Ramos (cell line): ENCODE measurements at regions not wholly inside any gene's neighbourhood (a gene's known extent, or its start where the extent isn't known, plus 50 kb on each side); places are given as distances from the start of the nearest gene placed in this dataset.
"Not testable (repeated sequence)": the region's sequence is repeated elsewhere in the genome, so short reads cannot be mapped to it uniquely, and the experiment has no call there.

Experiments
- in situ Hi-C: fragments of 300-500 bp; cut with MboI; formaldehyde crosslinking; loops from one replicate; pipeline ENCODE4 v1.14.3; 2022; ENCODE audit warnings: low sequenced_read_pairs; ENCODE audit not compliant: unreplicated experiment

GRCh38 chr4:77434299-77435092 is 171.1 kb upstream of the CXCL13 start:
- in situ Hi-C loops = no loop called here

DNA sequence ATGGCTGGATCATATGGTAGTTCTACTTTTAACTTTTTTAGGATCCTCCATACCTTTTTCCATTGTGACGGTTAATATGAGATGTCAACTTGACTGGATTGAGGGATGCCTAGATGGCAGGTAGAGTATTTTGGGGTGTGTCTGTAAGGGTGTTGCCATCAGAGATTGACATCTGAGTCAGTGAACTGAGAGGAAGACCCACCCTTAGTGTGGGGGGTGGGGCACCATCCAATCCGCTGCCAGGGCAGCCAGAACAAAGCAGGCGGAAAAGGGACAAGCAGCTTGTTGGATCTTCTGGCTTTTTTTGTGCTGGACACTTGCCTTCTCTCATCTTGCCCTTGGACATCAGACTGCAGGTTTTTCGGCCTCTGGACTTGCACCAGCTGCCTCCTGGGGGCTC is 168.5 kb upstream of the CXCL13 start:
- in situ Hi-C loops = no loop called here

DNA sequence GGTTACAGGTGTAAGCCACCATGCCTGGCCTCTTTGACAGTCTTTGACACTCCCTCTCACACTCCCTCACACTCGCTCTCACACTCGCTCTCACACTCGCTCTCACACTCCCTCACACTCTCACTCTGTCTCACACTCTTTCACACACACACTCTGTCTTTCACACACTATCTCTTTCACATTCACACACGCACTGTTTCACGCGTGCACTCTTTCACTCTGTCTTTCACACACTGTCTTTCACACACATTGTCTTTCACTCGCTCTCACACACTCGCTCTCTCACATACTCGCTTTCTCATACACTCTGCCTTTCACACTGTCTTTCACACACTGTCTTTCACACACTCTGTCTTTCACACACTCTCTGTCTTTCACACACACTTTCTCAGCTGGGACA is 167.1 kb upstream of the CXCL13 start:
- in situ Hi-C loops = no loop called here

GRCh38 chr4:77443941-77444340 is 161.7 kb upstream of the CXCL13 start:
- in situ Hi-C loops = no loop called here

DNA sequence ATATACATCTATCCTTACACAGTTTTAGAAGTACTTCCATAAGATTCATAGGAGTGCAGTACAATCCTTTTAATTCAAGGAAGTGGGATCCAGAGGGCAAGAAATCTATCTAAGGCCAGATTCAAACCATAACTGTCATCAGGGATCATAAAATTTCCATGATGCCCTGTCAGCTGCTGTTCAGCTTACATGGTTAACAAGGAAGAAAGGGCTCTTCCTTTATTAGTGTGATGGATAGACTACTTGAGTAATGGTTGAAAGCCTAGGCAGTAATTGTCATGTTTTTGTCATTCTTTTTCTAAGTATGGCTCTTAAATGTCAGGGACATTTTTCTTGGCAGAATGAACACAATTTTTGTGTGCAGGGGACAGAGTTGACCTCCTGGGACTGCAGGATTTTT is 159.8 kb upstream of the CXCL13 start:
- in situ Hi-C loops = no loop called here

DNA sequence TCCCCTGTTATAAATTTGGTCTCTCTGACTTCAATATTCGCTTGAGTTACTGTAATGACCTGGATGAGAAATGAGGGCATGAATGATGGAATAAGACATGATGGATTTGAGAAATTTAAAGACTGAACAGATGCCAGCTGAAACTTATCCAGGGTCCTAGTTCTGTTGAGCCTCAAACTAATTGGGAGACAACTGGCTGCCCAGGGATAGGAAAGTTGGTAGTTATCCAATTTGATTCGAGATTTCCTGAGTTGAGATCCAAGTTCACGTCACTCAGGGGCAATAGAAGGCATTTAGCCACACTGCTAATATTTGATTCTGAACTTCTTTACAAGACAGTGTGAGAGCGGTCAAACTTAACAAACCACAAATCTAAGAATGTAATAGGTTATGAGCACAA is 159.0 kb upstream of the CXCL13 start:
- in situ Hi-C loops = no loop called here

DNA sequence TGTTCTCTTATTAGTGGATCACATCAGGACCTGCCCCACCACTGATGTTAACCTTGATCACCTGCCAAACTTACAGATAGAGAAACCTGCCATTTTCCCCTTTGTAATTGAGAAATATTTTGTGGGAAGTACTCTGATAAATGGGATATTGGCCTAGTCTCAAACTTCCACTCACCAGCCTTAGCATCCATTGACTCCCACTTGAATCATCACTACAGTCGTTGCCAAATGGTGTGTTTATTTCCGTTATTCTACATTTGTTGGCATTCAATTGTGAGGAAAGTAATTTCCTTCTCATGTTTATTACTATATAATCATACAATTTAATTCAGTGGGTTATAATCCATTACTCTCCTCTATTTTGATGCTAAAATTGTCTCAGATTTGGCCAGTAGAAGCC is 156.4 kb upstream of the CXCL13 start:
- in situ Hi-C loops = no loop called here

GRCh38 chr4:77450006-77450405 is 155.6 kb upstream of the CXCL13 start:
- in situ Hi-C loops = no loop called here

DNA sequence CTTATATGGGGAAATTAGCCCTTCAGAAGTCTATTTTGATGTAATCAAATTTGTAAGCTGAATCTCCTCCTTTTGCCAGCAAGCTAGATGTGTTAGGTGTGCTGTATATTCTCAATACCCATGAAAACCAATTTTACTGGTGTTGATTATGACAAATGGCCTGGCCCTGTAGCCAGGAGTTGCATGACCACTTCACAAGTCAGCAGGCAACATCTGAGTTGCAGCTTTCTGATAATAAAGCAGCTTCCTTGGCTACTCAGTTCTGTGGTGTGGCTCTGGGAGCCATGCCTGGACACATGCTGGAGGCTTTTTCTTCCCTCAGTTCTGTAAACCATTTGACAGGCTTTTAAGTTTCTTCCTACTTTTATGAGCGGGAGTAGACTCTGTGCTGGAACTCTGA is 154.1 kb upstream of the CXCL13 start:
- in situ Hi-C loops = no loop called here

GRCh38 chr4:77452117-77452516 is 153.5 kb upstream of the CXCL13 start:
- in situ Hi-C loops = not testable (repeated sequence)

DNA sequence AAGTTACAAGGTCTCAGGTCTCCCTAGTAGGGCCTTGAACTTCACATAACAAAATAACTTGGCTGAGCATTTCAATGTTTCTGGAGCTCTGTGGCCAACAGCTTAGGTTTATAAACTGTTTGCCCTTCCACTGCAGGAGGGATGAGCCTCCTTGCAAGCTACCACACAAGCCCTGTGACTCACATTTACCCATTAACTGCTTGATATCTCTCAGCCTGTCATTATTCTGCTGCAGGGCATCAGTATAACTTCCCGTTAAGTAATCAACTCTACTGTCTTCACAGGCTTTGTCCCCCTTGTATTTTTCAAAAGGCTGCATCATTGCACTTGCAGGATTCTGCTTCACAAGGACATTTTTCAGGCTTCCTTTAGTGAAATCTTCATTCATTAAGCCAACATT is 151.7 kb upstream of the CXCL13 start:
- in situ Hi-C loops = no loop called here

- in situ Hi-C loops = no loop called here
These were observed 150.8 kb upstream of the CXCL13 start for GRCh38 chr4:77454858-77455257.

DNA sequence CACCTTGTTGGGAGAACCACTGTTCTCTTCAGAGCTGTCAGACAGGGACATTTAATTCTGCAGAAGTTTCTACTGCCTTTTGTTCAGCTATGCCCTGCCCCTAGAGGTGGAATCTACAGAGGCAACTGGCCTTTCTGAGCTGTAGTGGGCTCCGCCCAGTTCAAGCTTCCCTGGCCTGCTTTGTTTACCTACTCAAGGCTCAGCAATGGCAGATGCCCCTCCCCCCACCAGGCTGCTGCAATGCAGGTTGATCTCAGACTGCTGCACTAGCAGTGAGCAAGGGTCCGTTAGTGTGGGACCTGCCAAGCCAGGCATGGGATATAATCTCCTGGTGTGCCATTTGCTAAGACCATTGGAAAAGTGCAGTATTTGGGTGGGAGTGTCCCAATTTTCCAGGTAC is 141.5 kb upstream of the CXCL13 start:
- in situ Hi-C loops = not testable (repeated sequence)

- in situ Hi-C loops = no loop called here
These were observed 140.3 kb upstream of the CXCL13 start for GRCh38 chr4:77465271-77465670.

DNA sequence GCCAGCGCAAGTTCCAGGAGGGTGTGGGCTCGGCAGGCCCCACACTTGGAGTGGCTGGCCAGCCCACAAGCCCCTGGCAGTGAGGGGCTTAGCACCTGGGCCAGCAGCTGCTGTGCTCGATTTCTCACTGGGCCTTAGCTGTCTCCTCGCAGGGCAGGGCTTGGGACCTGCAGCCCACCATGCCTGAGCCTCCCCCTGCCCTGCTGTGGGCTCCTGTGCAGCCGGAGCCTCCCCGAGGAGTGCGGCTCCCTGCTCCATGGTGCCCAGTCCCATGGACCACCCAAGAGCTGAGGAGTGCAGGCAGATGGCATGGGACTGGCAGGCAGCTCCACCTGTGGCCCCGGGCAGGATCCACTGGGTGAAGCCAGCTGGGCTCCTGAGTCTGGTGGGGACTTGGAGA is 139.2 kb upstream of the CXCL13 start:
- in situ Hi-C loops = no loop called here

DNA sequence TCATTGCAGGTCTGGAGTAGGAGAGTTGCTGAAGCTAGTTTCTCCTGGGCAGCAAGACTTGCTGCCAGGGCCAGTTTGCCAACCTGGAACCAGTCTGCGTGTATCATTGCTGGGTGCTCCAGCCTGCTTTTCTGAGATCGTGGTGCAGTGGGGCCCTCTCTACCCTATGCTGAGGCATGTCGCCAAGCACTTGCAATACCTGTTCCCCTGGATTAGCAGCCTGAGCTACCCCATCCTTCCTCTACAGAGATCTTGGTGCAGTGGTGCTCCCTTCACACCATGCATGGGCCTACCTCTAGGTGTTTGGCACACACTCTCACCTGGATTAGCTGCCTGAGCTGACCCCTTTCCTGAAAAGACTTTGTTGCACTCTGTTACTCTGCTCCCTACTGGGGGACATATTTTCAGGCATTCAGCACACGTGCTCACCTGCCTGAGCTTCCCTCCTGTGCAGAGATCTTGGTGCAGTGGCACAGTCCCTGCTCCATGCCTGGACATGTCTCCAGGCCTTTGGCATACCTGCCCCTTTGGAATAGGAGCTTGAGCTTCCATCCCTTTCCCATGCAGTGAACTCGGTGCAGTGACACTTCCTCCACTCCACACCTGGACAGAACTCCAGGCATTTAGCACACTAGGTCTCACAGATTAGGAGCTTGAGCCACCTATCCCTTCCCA is 133.7 kb upstream of the CXCL13 start:
- in situ Hi-C loops = no loop called here

- in situ Hi-C loops = no loop called here
These were observed 132.1 kb upstream of the CXCL13 start for GRCh38 chr4:77473509-77473908.

- in situ Hi-C loops = no loop called here
These were observed 123.8 kb upstream of the CXCL13 start for GRCh38 chr4:77481856-77482255.

DNA sequence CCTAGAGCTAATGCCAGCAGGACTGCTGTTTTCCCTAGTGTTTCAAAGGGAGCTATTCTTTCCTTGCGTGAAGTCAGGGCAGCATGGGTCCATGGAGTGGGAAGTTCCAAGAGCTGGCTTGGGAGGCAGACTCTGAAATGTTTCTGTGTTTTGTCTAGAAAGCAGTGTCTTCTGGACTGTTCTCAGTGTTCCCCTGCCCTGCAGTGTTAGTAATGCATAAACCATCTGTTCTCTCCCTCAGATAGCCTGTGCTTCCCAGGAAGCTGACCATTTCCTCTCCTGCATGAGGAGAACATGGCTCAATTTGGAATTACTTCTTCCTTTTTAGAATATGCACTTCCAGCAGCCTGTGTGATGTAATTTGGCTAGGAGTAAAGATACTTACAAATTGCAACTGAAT is 116.7 kb upstream of the CXCL13 start:
- in situ Hi-C loops = no loop called here

DNA sequence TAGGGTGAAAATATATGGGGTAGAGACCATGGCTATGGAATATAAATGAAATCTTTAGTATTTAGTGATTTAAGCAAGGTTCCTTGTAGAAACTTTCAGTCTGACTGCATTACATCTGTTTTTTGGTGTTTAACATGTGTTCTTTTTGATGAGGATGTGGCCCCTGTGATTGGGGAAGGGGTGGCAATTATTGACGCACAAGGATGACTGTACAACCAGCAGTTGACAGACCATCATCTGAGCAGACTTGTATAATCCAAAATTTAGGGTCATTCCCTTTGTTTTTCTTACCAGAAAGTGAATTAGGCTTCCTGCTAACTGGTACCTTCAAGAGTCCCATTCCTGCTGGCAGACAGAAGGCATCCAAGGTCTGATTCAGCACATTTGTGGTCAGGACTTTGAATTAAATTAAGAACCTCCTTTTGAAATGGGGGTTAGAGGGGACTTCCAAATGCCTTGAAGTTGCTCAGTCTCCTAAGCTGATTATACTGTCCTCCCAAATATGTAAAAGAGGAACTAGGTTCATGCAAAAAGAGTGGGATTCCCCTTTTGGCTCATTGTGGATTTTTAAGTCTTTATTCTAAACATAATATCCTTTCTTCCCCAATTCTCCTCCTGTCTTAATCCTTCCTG is 112.4 kb upstream of the CXCL13 start:
- in situ Hi-C loops = no loop called here

GRCh38 chr4:77493829-77494551 is 111.6 kb upstream of the CXCL13 start:
- in situ Hi-C loops = no loop called here
